Esophagus muscularis mucosa (tissue), 4 donors: ENCODE measurements at regions not wholly inside any gene's neighbourhood (a gene's known extent, or its start where the extent isn't known, plus 50 kb on each side); places are given as distances from the start of the nearest gene placed in this dataset.

Experiments used
- DNase-seq: peaks from one replicate; pipeline ENCODE4 v3.0.0-alpha.2; 2017; ENCODE audit errors: extremely low spot score
- H3K27ac ChIP-seq, 4 donors: fragments of 200-600 bp; sonication (generic); replicated peaks in 1 of 4; 1 replicate in 3 of 4; 2 replicates in 1 of 4; pipeline ENCODE4 v1.5.1; 2016 to 2019; ENCODE audit warnings: mild to moderate bottlenecking in 1 of 4
- H3K27me3 ChIP-seq, 4 donors: fragments of 200-600 bp; sonication (generic); one replicate each; pipeline versions ENCODE4 v1.5.1 to v1.6.0; 2016 to 2019
- H3K36me3 ChIP-seq, 4 donors: fragments of 200-600 bp; sonication (generic); one replicate each; pipeline ENCODE4 v1.5.1; 2016 to 2019
- H3K4me1 ChIP-seq, 4 donors: fragments of 200-600 bp; sonication (generic); one replicate each; pipeline ENCODE4 v1.5.1; 2016 to 2019
- H3K4me3 ChIP-seq, 4 donors: fragments of 200-600 bp; sonication (generic); 1 replicate in 2 of 4; 2 replicates in 2 of 4; pipeline ENCODE4 v1.5.1; 2016 to 2019; ENCODE audit warnings: mild to moderate bottlenecking in 4 of 4, moderate library complexity in 1 of 4
- H3K9me3 ChIP-seq, 4 donors: fragments of 200-600 bp; sonication (generic); 1 replicate in 3 of 4; 2 replicates in 1 of 4; pipeline ENCODE4 v1.5.1; 2016 to 2019
- CTCF ChIP-seq, 3 experiments: fragments of 200-600 bp in 2 of 3; fragments of 450-650 bp in 1 of 3; sonication (generic) in 2 of 3; IDR thresholded peaks; one replicate each; pipeline ENCODE4 v1.5.1; 2017 to 2019; ENCODE audit warnings: antibody characterized with exemption in 3 of 3, mild to moderate bottlenecking in 2 of 3, moderate library complexity in 1 of 3
- EP300 ChIP-seq: sonication (generic); formaldehyde crosslinking; IDR thresholded peaks from one replicate; pipeline ENCODE4 v1.6.1; 2017; ENCODE audit warnings: antibody characterized with exemption
- POLR2A ChIP-seq: fragments of 450-650 bp; IDR thresholded peaks from one replicate; pipeline ENCODE4 v1.6.1; 2017; ENCODE audit warnings: antibody characterized with exemption, moderate library complexity, mild to moderate bottlenecking, low read depth
- POLR2AphosphoS5 ChIP-seq, 2 donors: sonication (generic); formaldehyde crosslinking; IDR thresholded peaks; one replicate each; pipeline ENCODE4 v1.6.1; 2017; ENCODE audit warnings: antibody characterized with exemption in 2 of 2
- whole genome bisulfite sequencing: methylation state at CpG from one replicate; pipeline ENCODE4 v1.1.5; 2018; 5-methylcytosine and 5-hydroxymethylcytosine counted together
- intact Hi-C: fragments of 100-400 bp; cut with DNase I; formaldehyde crosslinking; loops from one replicate; pipeline ENCODE4 v1.15.1; 2023

- no peaks in the 10 kb centered on the region for H3K4me1 ChIP-seq
- H3K9me3 ChIP-seq: no peaks in the 10 kb centered on the region
- no peaks in the 10 kb centered on the region for H3K36me3 ChIP-seq
- TF ChIP-seq POLR2A: no peak
- no peak for TF ChIP-seq EP300
- TF ChIP-seq CTCF (IDR thresholded peaks at IDR 0.05): no peak
- no peak for TF ChIP-seq POLR2AphosphoS5 (IDR thresholded peaks at IDR 0.05)
- DNase-seq: no peak
- intact Hi-C loops: no loop called here
- 68% methylated on average over 4 of the region's 4 CpGs for WGBS
- no peaks in the 10 kb centered on the region for H3K27me3 ChIP-seq
- no peak overlapping the region for H3K27ac ChIP-seq
- H3K4me3 ChIP-seq: no peak overlapping the region
Observed at GRCh38 chr18:68102117-68102516, 585.6 kb upstream of the DSEL start.

DNA sequence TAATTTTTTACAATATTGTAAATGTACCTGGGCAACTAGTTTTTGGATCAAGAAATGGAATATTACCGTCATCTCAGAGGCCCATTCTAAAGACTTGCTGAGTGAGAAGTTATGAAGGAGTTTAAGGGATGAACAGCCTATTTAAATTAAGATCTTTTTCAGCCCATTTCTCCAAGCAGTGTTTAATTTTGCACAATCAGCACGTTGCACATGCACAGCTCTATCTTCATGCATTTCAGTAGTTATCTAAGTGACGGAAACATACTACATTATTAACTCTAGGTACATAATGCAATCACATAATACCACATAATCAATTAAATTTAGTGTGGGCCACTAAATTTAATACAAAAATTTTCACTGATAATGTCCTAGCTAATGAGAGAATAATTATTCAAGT lies 582.1 kb upstream of the DSEL start:
- H3K27me3 ChIP-seq: no peaks in the 10 kb centered on the region
- no peaks in the 10 kb centered on the region for H3K36me3 ChIP-seq
- intact Hi-C loops: no loop called here
- no peak for DNase-seq
- no peaks in the 10 kb centered on the region for H3K4me1 ChIP-seq
- WGBS: 89% methylated on average over 3 of the region's 3 CpGs
- TF ChIP-seq CTCF (IDR thresholded peaks at IDR 0.05) (no peak), POLR2AphosphoS5 (IDR thresholded peaks at IDR 0.05) (no peak), EP300 (no peak)
- no peak overlapping the region for H3K27ac ChIP-seq
- no peaks in the 10 kb centered on the region for H3K9me3 ChIP-seq
- H3K4me3 ChIP-seq: no peak overlapping the region

GRCh38 chr18:68086481-68086880 lies 570.0 kb upstream of the DSEL start:
- intact Hi-C loops: no loop called here
- Histone ChIP-seq H3K27ac (no peak overlapping the region), H3K36me3 (no peaks in the 10 kb centered on the region), H3K9me3 (no peaks in the 10 kb centered on the region), H3K4me1 (no peaks in the 10 kb centered on the region), H3K27me3 (no peaks in the 10 kb centered on the region), H3K4me3 (no peak overlapping the region)
- WGBS: 71% methylated on average over 1 of the region's 1 CpG
- TF ChIP-seq POLR2AphosphoS5 (IDR thresholded peaks at IDR 0.05) (no peak), CTCF (IDR thresholded peaks at IDR 0.05) (no peak), EP300 (no peak), POLR2A (no peak)
- DNase-seq: no peak

DNA sequence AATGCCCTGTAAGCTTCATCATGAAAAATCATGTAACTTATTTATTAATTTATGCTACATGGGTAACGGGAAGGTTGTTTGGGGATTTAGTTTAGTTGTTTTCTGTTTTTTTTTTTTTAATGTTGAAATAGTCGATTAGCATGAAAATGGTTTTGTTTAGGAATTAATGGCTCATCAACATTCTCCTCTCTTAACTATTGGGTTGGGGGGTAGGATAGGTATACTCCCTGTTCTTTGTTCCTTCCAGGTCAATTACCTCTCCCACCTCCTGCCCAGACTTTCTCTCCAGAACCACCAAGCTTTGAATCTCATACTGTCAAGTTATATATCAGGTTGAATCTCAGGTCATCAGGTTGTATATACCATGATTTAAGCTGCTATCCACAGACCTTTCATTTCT lies 568.7 kb upstream of the DSEL start:
- Histone ChIP-seq H3K36me3 (no peaks in the 10 kb centered on the region), H3K4me1 (no peaks in the 10 kb centered on the region), H3K4me3 (no peak overlapping the region), H3K27ac (no peak overlapping the region), H3K9me3 (no peaks in the 10 kb centered on the region), H3K27me3 (no peaks in the 10 kb centered on the region)
- TF ChIP-seq EP300 (no peak), CTCF (IDR thresholded peaks at IDR 0.05) (no peak), POLR2AphosphoS5 (IDR thresholded peaks at IDR 0.05) (no peak), POLR2A (no peak)
- no peak for DNase-seq
- WGBS: 59% methylated on average over 2 of the region's 2 CpGs
- intact Hi-C loops: no loop called here

DNA sequence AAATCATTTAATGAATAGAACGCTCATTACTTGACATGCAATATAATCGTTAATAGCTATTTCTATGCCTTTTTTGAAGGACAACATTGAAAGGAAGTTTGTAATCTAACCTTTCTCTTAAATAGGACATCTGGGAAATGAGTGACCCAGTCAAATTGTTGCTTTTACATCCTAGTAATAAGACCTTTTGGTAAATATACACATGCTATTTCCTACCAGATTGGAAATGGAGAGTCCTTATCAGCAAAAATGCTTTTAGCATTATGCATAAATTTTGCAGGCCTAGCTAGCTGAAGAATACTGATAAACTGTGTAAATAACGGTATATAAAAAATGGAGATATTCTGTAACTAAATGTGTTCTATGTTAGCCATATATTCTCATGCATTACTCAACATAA lies 567.3 kb upstream of the DSEL start:
- intact Hi-C loops: no loop called here
- H3K9me3 ChIP-seq: no peaks in the 10 kb centered on the region
- no peaks in the 10 kb centered on the region for H3K27me3 ChIP-seq
- WGBS: 87% methylated on average over 3 of the region's 3 CpGs
- H3K4me3 ChIP-seq: no peak overlapping the region
- no peak for TF ChIP-seq POLR2AphosphoS5 (IDR thresholded peaks at IDR 0.05)
- TF ChIP-seq EP300: no peak
- H3K36me3 ChIP-seq: no peaks in the 10 kb centered on the region
- no peak overlapping the region for H3K27ac ChIP-seq
- no peaks in the 10 kb centered on the region for H3K4me1 ChIP-seq
- no peak for DNase-seq
